Endothelial cell of umbilical vein (primary cell): ENCODE measurements at regions not wholly inside any gene's neighbourhood (a gene's known extent, or its start where the extent isn't known, plus 50 kb on each side); places are given as distances from the start of the nearest gene placed in this dataset.

Experiments
- EZH2 ChIP-seq: IDR thresholded peaks from 2 replicates; pipeline ENCODE4 v1.6.1; 2012; ENCODE audit warnings: borderline replicate concordance, low read depth, mild to moderate bottlenecking, moderate library complexity, low read length, inconsistent platforms; ENCODE audit not compliant: severe bottlenecking
- FOS ChIP-seq: IDR thresholded peaks from 2 replicates; pipeline ENCODE4 v1.6.1; 2011; ENCODE audit warnings: mild to moderate bottlenecking, low read length, moderate library complexity, borderline replicate concordance; ENCODE audit not compliant: insufficient read depth
- POLR2A ChIP-seq: IDR thresholded peaks from 2 replicates; pipeline ENCODE4 v1.6.1; 2012; ENCODE audit warnings: low read depth, mild to moderate bottlenecking, control low read depth, low read length

GRCh38 chr7:10918093-10918590, 55.5 kb upstream of the PHF14 start:
- no peak for TF ChIP-seq EZH2
- no peak for TF ChIP-seq POLR2A
- no peak for TF ChIP-seq FOS
